NCI-H2171 (cell line): ENCODE measurements at regions not wholly inside any gene's neighbourhood (a gene's known extent, or its start where the extent isn't known, plus 50 kb on each side); places are given as distances from the start of the nearest gene placed in this dataset.
"Not testable (repeated sequence)": the region's sequence is repeated elsewhere in the genome, so short reads cannot be mapped to it uniquely, and the experiment has no call there.

Experiments used
- DNase-seq: peaks from one replicate; lab custom pipeline; 2025; lab: John Stamatoyannopoulos, UW

DNA sequence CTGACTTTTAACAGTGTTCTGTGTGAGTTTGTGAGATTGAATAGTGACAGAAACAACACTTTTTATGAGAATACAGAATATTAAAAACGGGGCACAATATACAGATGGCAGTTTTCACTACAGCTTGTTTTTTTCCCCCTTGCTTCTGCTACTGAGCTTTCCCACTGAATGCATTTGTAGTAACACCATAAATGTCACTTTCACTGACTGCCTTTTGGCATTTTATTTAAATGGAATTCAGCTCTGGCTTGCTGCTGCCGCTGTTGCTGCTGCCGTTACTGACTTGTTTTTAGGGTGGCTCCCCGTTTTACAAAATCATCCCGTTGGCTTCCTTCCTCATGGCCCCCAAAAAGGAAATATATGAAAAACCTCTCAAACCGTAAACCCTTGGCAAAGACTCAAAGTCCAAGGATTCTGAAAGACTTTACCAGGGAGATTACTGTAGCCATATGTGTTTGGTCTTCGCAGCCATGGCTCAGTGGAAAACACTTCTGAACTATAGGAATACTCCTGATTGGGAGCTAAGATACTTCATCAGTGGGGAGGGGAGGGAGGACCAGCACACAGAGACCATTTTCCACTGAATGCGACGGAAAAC lies 151.0 kb downstream of the NUF2 start:
- DNase-seq, result no peak

DNA sequence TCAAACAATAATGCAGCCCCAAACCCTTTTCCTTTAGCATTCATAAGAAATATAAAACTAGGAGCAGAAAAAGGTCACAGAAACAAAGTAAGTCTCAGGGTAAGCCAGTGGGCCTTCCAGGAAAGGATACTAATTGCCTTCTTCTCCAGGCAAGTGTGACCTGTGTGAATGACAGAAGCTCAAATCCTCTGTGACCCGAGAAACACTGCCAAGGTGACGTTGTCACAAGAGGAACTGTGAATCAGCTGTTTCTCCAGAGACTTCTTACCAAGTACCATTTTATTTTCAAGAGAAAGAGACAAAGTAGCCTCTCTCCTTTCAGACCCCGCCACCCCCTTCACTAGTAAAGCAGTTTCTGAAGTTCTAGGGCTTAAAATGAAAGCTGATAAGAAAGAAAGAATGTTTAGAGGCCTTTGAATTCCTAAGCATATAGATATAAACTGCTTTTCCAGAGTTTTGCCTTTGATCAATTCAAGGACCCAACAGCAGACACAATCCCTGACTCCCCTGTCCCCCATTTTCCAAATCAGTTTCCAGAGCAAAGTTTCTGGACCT lies 155.6 kb downstream of the NUF2 start:
- no peak for DNase-seq

DNA sequence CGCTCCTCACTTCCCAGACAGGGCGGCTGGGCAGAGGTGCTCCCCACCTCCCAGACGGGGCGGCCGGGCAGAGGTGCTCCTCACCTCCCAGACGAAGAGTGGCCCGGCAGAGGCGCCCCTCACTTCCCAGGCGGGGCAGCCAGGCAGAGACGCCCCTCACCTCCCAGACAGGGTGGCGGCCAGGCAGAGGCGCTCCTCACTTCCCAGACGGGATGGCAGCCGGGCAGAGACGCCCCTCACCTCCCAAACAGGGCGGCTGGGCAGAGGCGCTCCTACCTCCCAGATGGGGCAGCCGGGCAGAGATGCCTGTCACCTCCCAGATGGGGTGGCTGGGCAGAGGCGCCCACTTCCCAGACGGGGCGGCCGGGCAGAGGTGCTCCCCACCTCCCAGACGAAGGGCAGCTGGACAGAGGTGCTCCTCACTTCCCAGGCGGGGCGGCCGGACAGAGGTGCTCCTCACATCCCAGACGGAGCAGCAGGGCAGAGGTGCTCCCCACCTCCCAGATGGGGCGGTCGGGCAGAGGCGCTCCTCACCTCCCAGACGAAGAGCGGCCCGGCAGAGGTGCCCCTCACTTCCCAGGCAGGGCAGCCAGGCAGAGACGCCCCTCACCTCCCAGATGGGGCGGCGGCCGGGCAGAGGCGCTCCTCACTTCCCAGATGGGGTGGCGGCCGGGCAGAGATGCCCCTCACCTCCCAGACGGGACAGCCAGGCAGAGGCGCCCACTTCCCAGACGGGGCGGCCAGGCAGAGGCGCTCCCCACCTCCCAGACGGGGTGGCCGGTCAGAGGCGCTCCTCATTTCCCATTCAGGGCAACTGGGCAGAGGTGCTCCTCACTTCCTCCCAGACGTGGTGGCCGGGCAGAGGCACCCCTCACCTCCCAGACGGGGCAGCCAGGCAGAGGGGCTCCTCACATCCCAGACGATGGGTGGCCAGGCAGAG lies 176.9 kb downstream of the NUF2 start:
- not testable (repeated sequence) for DNase-seq

DNA sequence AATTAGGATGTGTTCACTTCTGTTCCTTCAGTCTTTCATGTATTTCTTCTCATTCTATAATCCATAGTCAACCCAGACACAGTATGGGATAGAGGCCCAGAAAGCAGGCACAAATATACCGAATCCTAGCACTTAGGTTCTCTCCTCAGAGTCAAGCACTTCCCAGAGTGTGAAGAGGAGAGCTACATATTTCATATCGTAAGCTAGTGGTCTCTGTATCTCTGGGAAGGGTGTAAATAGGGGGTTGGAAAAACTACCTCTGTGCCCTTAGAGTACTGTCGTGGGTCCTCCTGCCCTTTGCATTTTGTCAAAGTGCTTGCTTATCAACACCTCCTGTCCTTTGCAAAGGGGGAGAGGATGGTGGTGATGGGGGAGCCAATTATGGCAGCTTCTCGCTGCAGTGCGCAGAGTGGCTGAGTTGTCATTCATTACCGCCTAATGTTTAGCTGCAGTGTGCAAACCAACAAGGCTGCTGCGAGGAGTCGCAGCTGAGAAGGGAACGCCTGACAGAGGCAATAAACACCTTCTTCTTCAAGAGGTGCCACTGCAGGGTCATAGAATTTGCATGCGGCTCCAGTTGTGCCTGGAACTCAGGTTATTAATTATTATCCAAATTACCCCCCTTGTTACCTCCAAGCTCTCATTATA lies 182.7 kb downstream of the NUF2 start:
- DNase-seq, result no peak

DNA sequence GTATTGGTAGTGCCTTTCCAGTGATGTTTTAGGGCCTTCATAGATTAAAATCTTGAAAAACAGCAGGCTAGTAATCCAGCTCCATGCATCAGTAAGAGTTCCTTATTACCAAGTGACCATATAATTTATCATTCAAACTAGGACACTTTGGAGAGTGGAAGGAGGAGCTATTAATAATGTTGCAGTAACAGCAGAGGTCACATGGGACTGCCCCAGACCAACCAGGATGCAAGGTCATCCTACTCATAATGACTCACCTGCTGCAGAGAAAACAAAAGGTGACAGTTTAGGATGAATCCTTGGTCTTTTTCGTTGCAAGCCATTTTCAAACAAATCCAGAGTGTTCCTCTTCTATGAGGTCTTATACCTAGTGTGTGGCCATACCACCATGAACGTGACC lies 187.4 kb downstream of the NUF2 start:
- no peak for DNase-seq

DNA sequence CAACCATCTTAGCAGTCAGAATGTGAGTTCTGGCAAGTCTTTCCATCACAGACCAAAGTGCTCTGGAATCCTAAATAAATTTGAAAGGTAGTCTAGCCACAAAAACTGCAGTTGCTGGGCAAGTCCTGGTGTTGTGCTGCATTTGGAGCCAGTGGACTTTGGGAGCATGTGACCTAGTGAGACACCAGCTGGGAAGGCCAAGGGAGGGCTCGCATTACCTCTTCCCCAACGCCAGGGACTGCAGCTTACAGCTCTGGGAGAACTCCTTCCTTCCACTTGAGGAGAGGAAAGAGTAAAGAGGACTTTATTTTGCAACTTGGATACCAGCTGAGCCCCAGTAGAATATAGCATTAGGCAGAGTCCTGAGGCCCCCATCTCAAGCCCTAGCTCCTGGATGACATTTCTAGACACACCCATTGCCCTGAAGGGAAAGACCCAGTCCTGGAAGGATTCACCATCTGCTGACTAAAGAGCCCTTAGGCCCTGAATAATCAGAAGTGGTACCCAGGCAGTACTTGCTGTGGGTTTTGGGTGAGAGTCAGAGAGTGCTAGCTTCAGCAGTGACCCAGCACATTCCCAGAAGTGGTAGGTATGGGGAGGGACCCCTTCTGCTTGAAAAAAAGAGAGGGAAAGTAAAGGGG lies 190.7 kb downstream of the NUF2 start:
- DNase-seq, result no peak

DNA sequence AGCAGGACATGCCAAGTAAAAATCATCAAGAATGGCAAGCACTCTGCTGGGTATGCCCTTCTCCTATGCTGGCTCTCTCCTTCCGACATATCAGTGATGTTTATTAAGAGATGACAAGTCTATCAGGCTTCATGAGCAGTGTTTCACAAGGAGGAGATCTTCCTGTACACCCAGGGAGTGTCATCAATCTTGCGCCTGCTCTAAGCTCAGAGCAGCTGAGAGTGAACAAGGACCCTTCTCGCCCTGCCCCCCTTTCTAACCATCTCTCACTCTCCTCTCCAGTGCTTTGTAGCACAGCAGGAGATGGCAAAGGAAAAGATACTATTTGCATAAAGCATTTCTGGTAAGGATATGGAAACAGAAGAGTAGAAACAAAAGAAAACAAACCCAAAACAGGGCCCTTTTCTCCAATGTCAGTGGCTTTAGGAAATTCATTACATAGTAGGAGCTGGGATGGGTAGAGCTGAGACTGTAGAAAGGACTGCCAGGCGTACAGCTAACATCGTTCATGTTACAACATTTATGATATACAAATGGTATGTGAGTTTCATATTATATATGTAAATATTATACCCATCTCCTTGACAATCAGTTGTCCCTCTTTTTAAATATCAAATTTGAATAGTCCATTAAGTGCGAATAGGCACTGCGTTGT lies 201.7 kb downstream of the NUF2 start:
- DNase-seq, result no peak

DNA sequence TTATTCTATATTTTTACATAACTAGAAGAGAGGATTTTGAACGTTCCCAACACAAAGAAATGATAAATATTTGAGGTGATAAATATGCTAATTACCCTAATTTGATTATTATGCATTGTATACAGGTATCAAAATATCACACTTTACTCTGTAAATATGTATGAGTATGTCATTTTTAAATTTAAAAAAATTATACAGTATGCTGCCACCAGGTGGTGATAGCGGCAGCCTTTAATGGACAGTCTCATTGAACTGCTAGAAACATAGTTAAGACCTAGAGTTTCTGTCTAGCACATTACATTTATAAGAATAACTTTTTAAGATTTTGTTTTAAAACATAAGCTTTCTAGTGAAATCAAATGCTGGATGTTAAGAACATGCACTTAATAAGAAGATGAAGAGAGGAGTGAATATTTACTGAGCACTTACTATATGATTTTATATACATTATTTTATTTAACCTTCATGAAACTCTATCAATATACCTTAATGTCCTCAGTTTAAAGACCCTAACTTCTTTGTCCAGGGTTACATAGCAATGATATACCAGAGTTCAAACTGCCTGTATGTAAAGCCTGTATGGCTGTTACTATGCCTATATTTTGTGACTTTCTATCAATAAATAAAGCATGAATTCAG lies 207.1 kb downstream of the NUF2 start:
- no peak for DNase-seq

DNA sequence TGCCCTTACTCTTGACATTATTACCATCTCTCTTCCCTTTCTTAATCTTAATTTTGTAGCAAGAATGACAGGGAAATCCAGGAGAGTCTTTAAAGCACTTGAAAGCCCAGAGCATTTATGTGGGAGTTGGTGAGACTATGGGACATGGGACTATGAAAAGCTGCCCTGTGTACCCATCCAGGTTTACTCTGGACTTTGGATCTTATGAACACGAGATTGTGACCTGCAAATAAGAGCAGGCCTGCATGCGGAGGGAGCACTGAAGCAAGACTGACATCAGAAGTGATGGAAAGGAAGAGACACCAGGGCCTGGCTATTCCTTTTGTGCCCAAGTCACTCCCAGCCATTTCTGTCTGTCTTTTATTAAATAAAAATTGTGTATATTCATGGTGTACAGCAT lies 209.6 kb downstream of the NUF2 start:
- no peak for DNase-seq

DNA sequence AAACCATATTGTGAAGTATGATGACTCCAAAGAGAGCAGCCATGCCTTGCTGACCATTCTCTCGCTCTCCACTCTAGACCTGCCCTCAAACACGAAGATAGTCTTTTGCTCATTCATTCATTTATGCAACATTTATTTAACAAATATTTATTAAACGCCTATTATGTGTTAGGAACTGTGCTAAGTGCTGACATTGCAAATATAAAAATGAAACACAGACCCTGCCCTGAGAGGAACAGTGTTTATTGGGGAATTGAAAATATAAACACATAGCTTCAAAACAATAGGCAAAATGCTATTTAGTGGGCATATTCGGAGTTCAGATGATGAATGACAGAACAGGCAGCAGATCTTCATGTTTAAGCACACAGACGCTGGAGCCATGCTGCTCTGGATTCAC lies 213.6 kb downstream of the NUF2 start:
- no peak for DNase-seq

DNA sequence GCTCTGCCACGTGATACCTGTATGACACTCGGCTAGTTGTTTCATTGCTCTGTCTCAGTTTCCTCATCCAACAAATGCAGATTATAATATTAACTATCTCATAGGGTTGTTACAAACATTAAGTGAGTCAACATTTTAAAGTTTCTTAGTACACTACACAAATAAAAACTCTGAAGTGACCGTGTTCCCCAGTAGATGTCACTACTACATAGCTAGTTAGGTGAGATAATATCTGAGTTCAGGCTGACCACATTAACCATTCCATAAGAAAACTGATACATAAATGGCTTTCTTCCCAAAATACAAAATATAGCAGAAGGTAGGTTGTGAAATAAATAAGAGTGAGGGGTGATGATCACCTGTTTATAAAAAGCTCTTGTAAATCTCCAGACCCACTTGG lies 214.1 kb downstream of the NUF2 start:
- DNase-seq, result no peak

DNA sequence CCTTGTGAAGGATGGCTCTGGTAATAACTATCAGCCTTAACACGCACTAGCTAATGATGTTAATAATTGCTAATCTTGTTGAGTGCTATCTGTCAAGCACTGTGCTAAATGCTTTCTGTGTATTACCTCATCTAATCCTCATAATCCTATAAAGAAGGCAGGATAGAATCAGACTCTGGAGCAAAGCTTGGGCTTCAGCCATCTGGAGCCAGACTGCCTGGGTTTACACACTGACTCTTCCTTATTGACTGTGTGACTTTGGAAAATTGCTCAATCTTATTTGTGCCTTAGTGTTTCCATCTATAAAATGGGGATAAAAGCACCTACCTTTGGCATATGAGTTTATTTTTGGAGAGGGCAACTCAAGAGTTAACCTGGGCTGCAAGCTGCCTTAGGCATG lies 216.1 kb downstream of the NUF2 start:
- no peak for DNase-seq

DNA sequence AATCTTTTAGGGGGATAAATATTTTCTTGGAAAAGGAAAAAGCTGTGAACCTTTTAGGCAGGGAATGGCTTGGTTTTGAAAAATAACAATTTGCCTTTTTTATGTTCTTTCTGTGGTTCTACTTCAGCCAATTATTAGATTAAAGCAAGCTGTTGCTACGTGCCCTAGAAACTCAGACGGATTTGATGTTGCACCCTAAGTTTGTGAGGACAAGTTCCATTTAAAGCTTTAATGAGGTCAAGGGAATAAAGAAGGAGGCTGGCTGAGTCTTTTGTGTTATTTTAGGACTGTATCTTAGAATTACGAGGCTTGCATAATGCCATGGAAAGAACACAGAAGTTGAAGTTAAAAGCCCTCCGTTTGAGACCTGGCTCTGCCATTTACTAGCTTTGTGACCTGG lies 216.9 kb downstream of the NUF2 start:
- no peak for DNase-seq

DNA sequence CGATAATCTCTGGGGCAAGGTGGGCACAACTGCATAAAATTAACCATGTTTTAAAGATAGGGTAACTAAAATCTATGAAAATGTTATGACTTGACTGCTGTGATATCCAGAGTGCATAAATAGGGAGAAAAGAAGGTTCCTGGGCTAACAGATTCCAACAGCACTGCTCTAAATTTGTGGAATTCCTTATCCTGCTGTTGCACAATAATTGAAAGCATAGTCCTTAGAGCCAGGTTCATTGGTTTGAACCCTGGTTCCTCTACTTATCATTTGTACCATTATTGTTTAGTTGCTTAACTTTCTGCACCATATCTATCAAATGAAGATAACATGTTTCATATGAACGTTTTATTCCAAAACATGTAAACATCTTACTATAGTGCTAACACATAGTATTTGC lies 219.0 kb downstream of the NUF2 start:
- no peak for DNase-seq

DNA sequence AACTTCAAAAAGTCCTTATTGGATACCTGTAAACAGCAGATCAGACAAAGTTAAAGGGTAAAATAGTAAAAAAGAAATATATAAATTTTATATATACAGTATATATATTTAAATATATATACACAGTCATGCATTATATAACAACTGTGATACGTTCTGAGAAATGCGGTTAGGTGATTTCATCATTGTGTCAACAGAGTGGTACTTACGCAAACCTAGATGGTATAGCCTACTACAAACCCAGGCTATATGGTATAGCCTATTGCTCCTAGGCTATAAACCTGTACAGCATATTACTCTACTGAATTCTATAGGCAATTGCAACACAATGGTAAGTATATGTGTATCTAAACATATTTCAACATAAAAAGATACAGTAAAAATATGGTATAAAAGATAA lies 222.7 kb downstream of the NUF2 start:
- DNase-seq, result no peak

DNA sequence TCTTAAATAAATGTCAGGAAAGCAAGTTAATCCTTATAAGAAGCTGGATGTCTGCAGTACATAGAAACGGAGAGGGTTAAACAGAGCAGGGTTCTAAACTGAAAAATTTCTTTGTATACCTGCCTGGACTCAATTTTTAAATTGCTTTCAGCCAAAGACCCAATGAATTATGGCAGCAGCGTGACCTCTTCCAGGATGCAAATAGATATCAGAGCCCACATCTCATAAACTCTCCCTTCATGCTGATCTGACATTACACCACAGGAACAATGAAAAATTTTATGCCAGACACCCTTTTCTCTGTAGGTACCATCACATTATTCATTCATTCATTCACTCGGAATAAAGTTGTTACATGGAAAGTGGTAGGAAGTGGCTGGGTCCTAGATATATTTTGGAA lies 236.4 kb downstream of the NUF2 start:
- DNase-seq, result no peak

DNA sequence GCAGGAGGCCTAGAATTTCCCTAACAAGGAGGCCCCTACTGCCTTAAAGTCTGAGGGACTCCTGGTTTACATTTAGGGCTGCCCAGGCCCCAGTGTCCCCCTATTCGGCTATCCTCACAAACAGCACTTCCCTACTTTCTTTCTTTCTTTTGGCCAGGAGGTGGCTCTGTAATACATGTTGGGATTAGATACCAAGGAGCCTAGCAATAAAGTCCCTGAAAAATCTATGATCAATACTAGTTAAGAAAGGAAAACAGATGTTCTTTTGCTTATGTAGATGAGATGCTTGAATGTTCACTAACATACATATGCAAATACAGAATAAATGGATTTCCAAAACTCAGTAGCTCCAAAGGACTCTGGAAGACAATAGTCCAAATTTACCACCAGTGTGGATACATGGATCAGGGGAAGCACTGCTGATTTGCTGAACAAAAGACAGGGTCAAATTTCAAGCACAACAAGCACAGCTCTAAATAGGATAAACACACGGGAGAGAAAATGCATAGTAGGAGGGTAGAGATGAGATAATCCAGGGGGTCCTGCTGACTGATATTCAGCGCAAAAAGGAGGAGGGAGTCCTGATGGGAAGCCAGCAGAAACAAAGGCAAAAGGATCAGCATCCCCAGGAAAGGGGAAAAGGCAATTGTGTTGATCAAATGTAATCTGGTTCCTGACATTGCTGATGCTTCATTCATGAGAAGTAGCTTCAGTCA lies 240.0 kb downstream of the NUF2 start:
- no peak for DNase-seq

DNA sequence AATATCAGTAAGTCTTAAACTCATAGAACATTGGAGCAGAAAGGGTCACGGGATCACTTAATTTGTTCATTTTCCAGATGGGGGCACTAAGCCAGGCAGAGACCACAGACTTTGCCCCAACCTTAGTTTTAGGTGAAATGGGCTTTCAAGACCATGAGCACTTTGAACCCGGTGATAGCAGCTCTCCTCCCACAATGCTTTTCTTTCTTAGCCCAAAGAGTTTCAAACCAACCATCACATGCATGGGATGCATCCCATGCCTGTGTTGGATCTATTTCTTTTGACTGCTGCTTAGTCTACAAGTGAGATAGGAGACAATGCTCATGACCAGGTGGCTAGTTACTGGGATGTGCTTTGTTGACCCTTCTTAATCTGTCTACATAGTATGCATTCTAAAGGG lies 240.6 kb downstream of the NUF2 start:
- DNase-seq, result no peak

DNA sequence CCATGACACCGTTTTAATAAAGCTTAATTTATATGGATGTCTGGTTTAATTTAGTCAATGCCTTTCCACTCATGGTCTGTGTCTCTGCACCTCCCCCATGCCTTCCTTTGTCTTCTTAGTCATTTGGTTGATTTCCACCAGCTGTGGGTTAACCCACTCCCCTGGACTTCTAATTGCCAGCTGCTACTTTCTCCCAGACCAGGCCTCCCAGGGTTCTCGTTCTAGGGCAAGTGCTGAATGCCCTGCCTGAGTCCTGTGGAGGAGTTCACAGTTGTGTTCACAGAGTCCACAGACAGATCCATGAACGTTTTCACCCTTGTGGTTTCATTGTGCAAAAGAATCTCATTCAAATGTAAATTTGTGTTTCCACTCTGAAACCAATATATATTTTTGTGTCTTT lies 243.4 kb downstream of the NUF2 start:
- no peak for DNase-seq

DNA sequence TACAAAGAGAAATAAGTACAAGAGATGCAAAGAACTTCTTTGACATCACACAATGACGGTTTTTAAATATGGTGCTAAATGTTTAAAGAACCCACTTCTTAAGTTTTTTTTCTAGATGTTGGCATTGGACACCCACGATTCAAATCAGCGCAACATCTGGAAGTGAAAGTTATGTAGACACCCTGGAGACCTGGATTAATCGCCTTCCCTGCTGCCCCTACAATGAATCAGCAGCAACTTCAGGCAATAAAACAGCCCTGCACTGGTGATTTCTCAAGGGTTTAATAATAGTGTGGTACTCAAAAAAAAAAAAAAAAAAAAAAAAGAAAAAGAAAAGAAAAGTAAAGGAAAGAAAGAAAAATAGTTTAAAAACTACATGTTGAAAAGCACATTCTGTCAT lies 248.3 kb downstream of the NUF2 start:
- no peak for DNase-seq

DNA sequence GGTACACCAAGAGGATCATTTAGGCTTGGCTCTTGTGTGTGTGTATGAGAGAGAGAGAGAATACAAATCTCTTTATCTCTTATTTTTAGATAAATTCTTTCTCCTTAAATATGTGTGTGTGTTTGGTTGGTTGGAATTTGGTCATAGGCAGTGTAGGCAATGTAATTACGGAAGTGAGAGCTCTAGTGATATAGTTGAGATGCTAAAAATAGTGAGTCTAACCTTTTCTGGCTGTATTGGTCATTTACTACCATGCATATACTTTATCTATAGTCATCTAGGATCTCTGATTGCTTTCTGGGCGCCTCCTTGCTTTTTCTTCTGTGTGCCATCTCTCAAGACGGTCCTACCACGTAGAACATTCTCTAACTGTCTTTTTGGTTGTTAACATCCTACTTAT lies 250.2 kb downstream of the NUF2 start:
- DNase-seq, result no peak
